B cell (primary cell): ENCODE measurements at regions not wholly inside any gene's neighbourhood (a gene's known extent, or its start where the extent isn't known, plus 50 kb on each side); places are given as distances from the start of the nearest gene placed in this dataset.

Experiments
- ATAC-seq: fragments of 200-7000 bp; cut with Tn5 transposase; one replicate; pipeline ENCODE4 v1.10.0; 2021; ENCODE audit warnings: low read depth, mild to moderate bottlenecking, moderate number of reproducible peaks, moderate library complexity
- CTCF ChIA-PET: fragments of 350-600 bp; sonication (Branson Sonifier 250); formaldehyde crosslinking; loops from one replicate; lab custom pipeline; 2021; ENCODE audit warnings: antibody characterized with exemption, inconsistent platforms; lab: Charles Lee
- POLR2A ChIA-PET: fragments of 350-600 bp; sonication (Branson Sonifier 250); formaldehyde crosslinking; loops from one replicate; lab custom pipeline; 2021; ENCODE audit warnings: antibody characterized with exemption; lab: Charles Lee
- DNase-seq: peaks from one replicate; pipeline ENCODE4 v3.0.0; 2013
- H2AFZ ChIP-seq: 2 replicates; pipeline ENCODE4 v1.6.1; 2012; ENCODE audit warnings: mild to moderate bottlenecking, low read depth, low read length; ENCODE audit not compliant: insufficient read depth, poor library complexity, severe bottlenecking
- H3K27ac ChIP-seq, 2 donors: 1 replicate in 1 of 2; 2 replicates in 1 of 2; pipeline ENCODE4 v1.5.1; 2012 to 2013; ENCODE audit warnings: low read length in 2 of 2, mild to moderate bottlenecking in 2 of 2, moderate library complexity in 1 of 2
- H3K27me3 ChIP-seq, 4 experiments: fragments of 200-600 bp in 1 of 4; sonication (generic) in 1 of 4; replicated peaks in 1 of 4; 1 replicate in 2 of 4; 2 replicates in 2 of 4; pipeline versions ENCODE4 v1.6.1 to v1.7.0; 2013 to 2016; ENCODE audit warnings: low read length in 3 of 4, mild to moderate bottlenecking in 2 of 4, mixed read lengths in 1 of 4, moderate library complexity in 1 of 4; ENCODE audit not compliant: insufficient read depth in 4 of 4, control insufficient read depth in 3 of 4; ENCODE audit errors: control extremely low read depth in 1 of 4
- H3K36me3 ChIP-seq, 2 experiments: replicated peaks in 1 of 2; 1 replicate in 1 of 2; 2 replicates in 1 of 2; pipeline versions ENCODE4 v1.6.1 to v1.7.1; 2013; ENCODE audit warnings: low read length in 1 of 2; ENCODE audit not compliant: insufficient read depth in 2 of 2, control insufficient read depth in 1 of 2; ENCODE audit errors: control extremely low read depth in 1 of 2, extremely low read depth in 1 of 2
- H3K4me1 ChIP-seq, 2 donors: fragments of 200-600 bp in 1 of 2; sonication (generic) in 1 of 2; 1 replicate in 1 of 2; 2 replicates in 1 of 2; pipeline versions ENCODE4 v1.5.1 to v1.6.1; 2013 to 2017; ENCODE audit warnings: low read length in 2 of 2; ENCODE audit not compliant: control insufficient read depth in 2 of 2, insufficient read depth in 2 of 2
- H3K4me2 ChIP-seq: replicated peaks from 2 replicates; pipeline ENCODE3; 2012; ENCODE audit warnings: mild to moderate bottlenecking, low read depth, low read length; ENCODE audit not compliant: poor library complexity, severe bottlenecking
- H3K4me3 ChIP-seq, 5 experiments: fragments of 200-600 bp in 1 of 5; sonication (generic) in 1 of 5; 1 replicate in 3 of 5; 2 replicates in 2 of 5; pipeline versions ENCODE4 v1.5.1 to v1.7.0; 2011 to 2016; ENCODE audit warnings: low read length in 4 of 5, mild to moderate bottlenecking in 4 of 5, low read depth in 2 of 5, control low read depth in 1 of 5, moderate library complexity in 1 of 5; ENCODE audit not compliant: insufficient read depth in 1 of 5; ENCODE audit errors: control extremely low read depth in 1 of 5, extremely low read depth in 1 of 5
- H3K79me2 ChIP-seq: fragments of 200-600 bp; sonication (generic); one replicate; pipeline ENCODE4 v1.6.0; 2016; ENCODE audit warnings: low read length; ENCODE audit not compliant: control insufficient read depth, insufficient read depth
- H3K9ac ChIP-seq: fragments of 200-600 bp; sonication (generic); 2 replicates; pipeline ENCODE4 v1.6.1; 2017; ENCODE audit warnings: mild to moderate bottlenecking, low read length, moderate library complexity
- H3K9me3 ChIP-seq, 3 donors: one replicate each; pipeline versions ENCODE4 v1.6.1 to v1.7.1; 2013; ENCODE audit warnings: low read length in 2 of 3; ENCODE audit not compliant: control insufficient read depth in 2 of 3, insufficient read depth in 1 of 3; ENCODE audit errors: control extremely low read depth in 1 of 3
- H4K20me1 ChIP-seq: 2 replicates; pipeline ENCODE4 v1.6.0; 2012; ENCODE audit warnings: mild to moderate bottlenecking, low read length; ENCODE audit not compliant: insufficient read depth, control insufficient read depth, poor library complexity, severe bottlenecking
- H3K27ac Mint-ChIP-seq: one replicate; pipeline ENCODE4 v1.8.0; 2021; ENCODE audit warnings: mixed read lengths
- H3K27me3 Mint-ChIP-seq: one replicate; pipeline ENCODE4 v1.8.0; 2021; ENCODE audit warnings: mixed read lengths
- H3K4me1 Mint-ChIP-seq: one replicate; pipeline ENCODE4 v1.8.0; 2021; ENCODE audit warnings: mixed read lengths
- H3K4me3 Mint-ChIP-seq: one replicate; pipeline ENCODE4 v1.8.0; 2021; ENCODE audit warnings: mixed read lengths
- H3K9me3 Mint-ChIP-seq: one replicate; pipeline ENCODE4 v1.8.0; 2022; ENCODE audit warnings: mixed read lengths; ENCODE audit not compliant: insufficient read depth
- EZH2 ChIP-seq: IDR thresholded peaks from 2 replicates; pipeline ENCODE4 v1.6.1; 2012; ENCODE audit warnings: borderline replicate concordance, low read depth, mild to moderate bottlenecking, moderate library complexity, low read length; ENCODE audit not compliant: insufficient read depth, poor library complexity, severe bottlenecking
- WGBS: methylation state at CpG from one replicate; pipeline ENCODE4 v1.1.5; 2013; ENCODE audit warnings: missing lambda C conversion rate; ENCODE audit not compliant: insufficient coverage; 5-methylcytosine and 5-hydroxymethylcytosine counted together
- intact Hi-C: fragments of 100-400 bp; cut with micrococcal nuclease; formaldehyde crosslinking; loops from one replicate; pipeline ENCODE4 v1.10.0; 2022
- TF ChIP-seq, protein P1 (sequence below): fragments of 200-600 bp; IDR thresholded peaks from one replicate; pipeline ENCODE4 v1.8.0; 2022; ENCODE audit warnings: antibody characterized with exemption, mild to moderate bottlenecking

GRCh38 chr4:84413480-84413879, 85.6 kb downstream of the NKX6-1 start:
- Histone ChIP-seq H3K79me2 (no peaks in the 10 kb centered on the region), H3K9ac (no peak overlapping the region)

DNA sequence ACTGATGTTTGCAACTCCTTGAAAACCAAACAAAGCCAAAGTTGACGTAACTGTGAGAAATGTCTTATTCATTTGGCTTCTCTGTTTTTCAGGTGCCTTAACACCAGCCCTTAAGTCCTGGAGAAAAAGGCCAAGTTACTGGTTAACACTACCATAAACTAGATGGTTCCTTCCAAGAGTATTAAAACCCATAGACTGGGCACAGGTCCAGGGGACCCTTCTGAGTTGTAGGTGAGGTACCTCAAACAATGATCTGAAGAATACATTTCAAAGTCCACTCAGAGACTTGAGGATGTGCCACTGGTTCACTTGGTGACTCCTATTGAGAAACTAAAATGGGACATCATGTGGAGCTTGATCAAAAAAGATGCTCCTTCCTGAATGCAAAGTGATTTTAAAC, 87.0 kb downstream of the NKX6-1 start:
- CTCF ChIA-PET = no interaction called here
- Mint-ChIP-seq H3K9me3 (no peaks in the 10 kb centered on the region), H3K27ac (no peak overlapping the region), H3K27me3 (no peaks in the 10 kb centered on the region), H3K4me3 (no peak overlapping the region), H3K4me1 (no peaks in the 10 kb centered on the region)
- Histone ChIP-seq H3K9me3 (no peaks in the 10 kb centered on the region), H3K79me2 (no peaks in the 10 kb centered on the region), H2AFZ (no peak overlapping the region), H3K4me1 (no peaks in the 10 kb centered on the region), H3K4me2 (no peak overlapping the region), H3K36me3 (no peaks in the 10 kb centered on the region), H3K4me3 (no peak overlapping the region), H3K27ac (no peak overlapping the region), H3K27me3 (no peaks in the 10 kb centered on the region), H3K9ac (no peak overlapping the region), H4K20me1 (no peaks in the 10 kb centered on the region)
- no CpG with 5 or more reads among the region's 1 CpG for WGBS
- intact Hi-C loops = no loop called here
- ATAC-seq (no peak), DNase-seq (no peak)
- no peak for TF ChIP-seq EZH2
- TF ChIP-seq, protein P1, sequence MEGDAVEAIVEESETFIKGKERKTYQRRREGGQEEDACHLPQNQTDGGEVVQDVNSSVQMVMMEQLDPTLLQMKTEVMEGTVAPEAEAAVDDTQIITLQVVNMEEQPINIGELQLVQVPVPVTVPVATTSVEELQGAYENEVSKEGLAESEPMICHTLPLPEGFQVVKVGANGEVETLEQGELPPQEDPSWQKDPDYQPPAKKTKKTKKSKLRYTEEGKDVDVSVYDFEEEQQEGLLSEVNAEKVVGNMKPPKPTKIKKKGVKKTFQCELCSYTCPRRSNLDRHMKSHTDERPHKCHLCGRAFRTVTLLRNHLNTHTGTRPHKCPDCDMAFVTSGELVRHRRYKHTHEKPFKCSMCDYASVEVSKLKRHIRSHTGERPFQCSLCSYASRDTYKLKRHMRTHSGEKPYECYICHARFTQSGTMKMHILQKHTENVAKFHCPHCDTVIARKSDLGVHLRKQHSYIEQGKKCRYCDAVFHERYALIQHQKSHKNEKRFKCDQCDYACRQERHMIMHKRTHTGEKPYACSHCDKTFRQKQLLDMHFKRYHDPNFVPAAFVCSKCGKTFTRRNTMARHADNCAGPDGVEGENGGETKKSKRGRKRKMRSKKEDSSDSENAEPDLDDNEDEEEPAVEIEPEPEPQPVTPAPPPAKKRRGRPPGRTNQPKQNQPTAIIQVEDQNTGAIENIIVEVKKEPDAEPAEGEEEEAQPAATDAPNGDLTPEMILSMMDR = no peak
- POLR2A ChIA-PET = no interaction called here

More at GRCh38 chr4:84413480-84413879, 85.6 kb downstream of the NKX6-1 start:
- no peak for ATAC-seq
- Histone ChIP-seq H3K4me1 (no peaks in the 10 kb centered on the region), H3K27me3 (no peaks in the 10 kb centered on the region), H2AFZ (no peak overlapping the region), H3K27ac (no peak overlapping the region), H3K9me3 (no peaks in the 10 kb centered on the region), H4K20me1 (no peaks in the 10 kb centered on the region), H3K4me2 (no peak overlapping the region), H3K36me3 (no peaks in the 10 kb centered on the region), H3K4me3 (no peak overlapping the region)
- TF ChIP-seq, protein P1 = no peak
- no peak for TF ChIP-seq EZH2
- no peaks in the 10 kb centered on the region for H3K4me1 Mint-ChIP-seq
- H3K9me3 Mint-ChIP-seq = no peaks in the 10 kb centered on the region
- ChIA-PET POLR2A (no interaction called here), CTCF (no interaction called here)
- no peak overlapping the region for H3K27ac Mint-ChIP-seq
- H3K27me3 Mint-ChIP-seq = no peaks in the 10 kb centered on the region
- no peak overlapping the region for H3K4me3 Mint-ChIP-seq
- intact Hi-C loops = no loop called here
- no peak for DNase-seq
